Colon (tissue), 2 donors: ENCODE measurements at regions not wholly inside any gene's neighbourhood (a gene's known extent, or its start where the extent isn't known, plus 50 kb on each side); places are given as distances from the start of the nearest gene placed in this dataset.
"Not testable (repeated sequence)": the region's sequence is repeated elsewhere in the genome, so short reads cannot be mapped to it uniquely, and the experiment has no call there.

Source experiments
- FAIRE-seq: peaks from 2 replicates; lab custom pipeline; 2012; peaks lifted over from hg19 to GRCh38; lab: Jason Lieb, UNC
- donor health status: control.
- donor health status: control.

DNA sequence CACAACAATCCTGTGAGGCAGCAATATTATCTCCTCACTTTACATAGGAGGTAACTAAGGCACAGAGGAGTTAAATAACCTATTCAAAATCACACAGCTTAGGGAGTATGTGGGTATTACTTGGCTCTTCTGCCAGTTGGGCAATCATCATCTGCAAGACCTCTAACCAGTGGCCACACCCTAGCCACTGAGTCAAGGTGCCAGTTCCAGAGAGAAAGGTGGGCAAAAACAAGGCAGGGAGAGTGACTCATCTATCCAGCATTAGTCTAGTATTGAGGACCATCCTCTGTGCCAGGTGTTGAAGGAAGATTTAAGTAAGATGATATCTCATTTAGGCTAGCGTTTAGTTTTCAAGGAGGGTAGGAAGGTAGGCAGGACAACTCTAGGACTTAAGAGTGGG is 113.9 kb upstream of the EOLA2 start:
- no peak for FAIRE-seq

DNA sequence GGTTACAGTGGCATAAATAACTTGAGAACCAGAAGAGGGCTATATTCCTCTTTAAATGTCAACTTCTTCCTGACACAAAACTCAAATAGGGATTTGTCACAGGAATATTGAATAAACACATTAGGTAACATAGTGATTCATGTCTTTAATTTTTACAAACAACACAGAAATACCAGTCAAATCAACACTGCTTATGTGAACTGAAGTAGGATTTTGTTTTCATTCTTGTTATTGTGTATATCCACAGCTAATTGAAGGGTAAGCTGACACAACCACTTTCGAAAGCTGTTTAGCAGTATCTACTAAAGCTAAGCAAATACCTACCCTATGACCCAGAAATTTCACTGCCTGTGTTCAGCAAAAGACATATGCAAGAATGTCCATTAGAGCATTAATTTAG is 120.4 kb upstream of the EOLA2 start:
- FAIRE-seq, result no peak

GRCh38 chrX:150060406-150060805 is 122.1 kb upstream of the EOLA2 start:
- no peak for FAIRE-seq

GRCh38 chrX:150062292-150063137 is 124.2 kb upstream of the EOLA2 start:
- no peak for FAIRE-seq

DNA sequence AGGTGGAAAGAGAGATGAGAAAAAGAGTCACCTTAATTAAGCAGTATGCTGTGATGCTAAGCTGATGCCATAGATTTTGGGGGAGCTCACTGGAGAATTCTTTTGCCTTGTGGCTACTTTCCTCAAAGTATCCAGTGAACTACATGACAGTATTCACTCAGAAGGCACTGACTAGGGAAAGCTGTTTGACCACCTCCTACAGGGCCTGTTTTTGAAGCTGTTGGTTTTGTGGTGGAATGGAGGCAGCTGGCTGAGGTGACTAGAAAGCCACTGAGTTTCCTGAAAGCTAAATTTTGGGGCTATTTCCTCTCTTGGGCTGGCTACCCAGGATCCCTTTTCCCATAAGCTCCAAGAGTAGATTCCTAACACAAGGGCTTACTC is 124.8 kb upstream of the EOLA2 start:
- no peak for FAIRE-seq

DNA sequence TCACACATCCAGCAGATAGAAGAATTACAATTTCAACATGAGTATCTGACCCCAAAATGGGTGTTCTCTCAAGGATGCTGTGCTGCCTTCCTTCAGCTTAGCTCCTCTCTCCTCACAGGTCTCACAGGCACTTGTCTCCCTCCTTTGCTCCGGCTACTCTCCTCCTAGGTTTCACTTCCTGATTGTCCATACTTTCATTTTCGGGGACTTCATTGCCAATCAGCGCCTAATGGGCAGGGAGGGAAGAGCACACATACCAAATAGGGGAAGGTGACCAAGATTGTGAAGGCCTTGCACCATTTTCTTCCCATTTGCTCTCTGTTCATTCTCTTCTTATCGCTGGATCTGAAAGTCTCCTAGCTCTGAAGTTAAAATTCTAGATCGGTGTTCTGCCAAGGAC is 125.4 kb upstream of the EOLA2 start:
- no peak for FAIRE-seq

GRCh38 chrX:150074175-150074574 is 135.9 kb upstream of the EOLA2 start:
- FAIRE-seq, result no peak

GRCh38 chrX:150080497-150080896 is 142.2 kb upstream of the EOLA2 start:
- no peak for FAIRE-seq

- FAIRE-seq, result no peak
Measured at GRCh38 chrX:150081076-150081475, 142.8 kb upstream of the EOLA2 start.

DNA sequence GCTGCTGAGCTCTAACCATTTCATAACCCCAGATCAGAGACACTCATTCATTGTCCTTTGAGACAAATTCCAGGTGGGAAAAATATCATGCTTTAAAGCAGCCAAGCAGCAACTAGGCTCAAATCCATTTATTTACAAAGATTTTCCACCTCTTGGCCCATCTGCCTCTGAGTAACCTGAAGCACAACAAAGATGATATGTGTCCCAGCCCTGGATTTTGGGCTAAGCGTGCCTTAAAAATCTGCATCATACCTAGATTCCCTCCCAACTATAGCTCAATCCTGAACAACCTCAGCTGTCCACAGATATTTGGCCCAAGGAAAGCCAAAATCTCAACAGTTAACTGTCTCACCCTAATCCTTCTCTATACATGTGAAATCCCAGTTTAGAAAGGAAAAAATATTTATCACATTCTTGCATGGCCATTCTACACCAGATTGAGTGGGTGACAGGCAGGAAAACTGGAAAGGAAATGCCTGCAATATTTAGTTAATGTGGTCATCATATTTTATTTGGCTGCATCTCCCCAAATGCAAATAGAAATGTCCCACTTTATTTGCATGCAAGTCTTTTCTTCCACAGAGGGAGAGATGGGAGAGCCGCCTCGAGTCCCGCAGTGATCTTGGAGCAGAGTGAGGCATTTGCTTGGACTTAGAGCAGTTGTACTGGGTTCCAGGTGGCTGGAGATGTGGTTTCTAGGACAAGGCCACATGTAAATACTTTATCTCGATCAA is 146.4 kb upstream of the EOLA2 start:
- FAIRE-seq, result no peak

DNA sequence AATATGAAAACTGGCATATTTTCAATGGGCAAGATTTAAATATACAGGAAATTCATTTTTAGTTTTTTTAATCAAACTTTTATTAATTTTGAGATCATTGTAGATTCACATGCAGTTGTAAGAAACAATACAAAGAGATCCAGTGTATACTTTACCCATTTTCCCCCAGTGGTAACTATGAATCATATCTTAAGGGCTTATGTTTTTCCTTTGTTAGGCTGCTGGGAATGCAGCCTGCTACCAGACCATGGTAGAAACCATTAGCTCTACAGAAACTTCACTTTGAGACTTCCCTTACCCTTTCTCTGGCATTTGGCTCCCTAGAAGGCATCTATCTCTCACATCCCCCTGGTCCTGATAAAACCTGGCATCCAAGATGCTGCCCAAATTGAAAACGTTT is 147.6 kb upstream of the EOLA2 start:
- FAIRE-seq, result no peak

DNA sequence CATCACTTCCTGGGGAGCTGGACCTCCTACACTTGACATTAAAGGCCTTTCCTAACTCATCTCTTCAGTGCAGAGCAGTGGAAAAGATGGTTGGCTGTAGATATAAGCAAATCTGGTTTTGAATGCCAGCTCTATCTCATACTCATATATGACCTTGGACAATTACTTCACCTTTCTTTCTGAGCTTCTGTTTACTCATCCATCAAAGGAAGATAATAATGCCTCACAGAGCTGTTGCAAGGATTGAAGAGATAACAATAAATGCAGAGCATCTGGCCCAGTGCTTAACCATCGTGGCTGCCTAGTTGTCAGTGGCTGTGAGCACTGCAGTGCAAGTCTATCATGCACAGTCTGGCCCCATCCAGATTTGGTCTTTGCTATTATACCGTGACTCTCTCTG is 148.1 kb upstream of the EOLA2 start:
- FAIRE-seq, result no peak

DNA sequence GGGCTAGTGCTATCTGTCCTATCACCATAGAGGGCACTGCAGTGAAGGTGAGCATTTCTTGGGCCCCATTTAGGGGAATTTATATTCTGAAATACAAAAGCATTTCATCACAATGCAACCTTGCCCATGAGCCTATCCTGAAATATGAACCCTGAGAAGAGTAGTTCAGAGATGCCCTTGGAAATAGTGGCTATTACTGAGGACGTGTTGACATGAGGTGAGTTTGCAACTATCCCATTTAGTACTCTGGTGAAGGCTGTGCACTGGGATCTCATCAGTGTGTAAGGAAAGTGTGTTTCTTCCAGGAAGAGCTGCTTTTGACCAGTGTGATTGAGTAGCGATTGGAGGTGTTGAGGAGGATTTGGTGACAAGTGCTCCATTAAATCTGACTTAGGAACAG is 149.3 kb upstream of the EOLA2 start:
- FAIRE-seq, result no peak

DNA sequence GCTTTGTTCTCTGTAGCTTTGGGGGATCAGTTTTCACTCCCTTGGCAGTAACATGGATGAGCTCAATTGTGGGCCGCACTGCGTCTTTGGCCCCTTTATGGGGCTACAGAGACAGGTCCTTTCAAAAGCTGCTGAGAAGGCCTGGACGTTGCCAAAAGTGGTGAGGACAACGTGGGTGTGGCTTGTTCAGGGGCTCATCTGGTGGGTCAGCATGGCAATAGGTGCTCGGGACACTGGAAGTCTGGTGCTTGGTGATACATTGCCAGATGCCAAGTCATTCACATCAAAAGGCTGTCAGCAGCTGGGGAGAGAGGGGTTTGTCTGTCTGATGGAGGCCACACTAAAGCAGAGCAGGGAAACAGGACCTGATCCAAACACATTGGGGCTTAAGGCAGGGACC is 149.8 kb upstream of the EOLA2 start:
- no peak for FAIRE-seq

DNA sequence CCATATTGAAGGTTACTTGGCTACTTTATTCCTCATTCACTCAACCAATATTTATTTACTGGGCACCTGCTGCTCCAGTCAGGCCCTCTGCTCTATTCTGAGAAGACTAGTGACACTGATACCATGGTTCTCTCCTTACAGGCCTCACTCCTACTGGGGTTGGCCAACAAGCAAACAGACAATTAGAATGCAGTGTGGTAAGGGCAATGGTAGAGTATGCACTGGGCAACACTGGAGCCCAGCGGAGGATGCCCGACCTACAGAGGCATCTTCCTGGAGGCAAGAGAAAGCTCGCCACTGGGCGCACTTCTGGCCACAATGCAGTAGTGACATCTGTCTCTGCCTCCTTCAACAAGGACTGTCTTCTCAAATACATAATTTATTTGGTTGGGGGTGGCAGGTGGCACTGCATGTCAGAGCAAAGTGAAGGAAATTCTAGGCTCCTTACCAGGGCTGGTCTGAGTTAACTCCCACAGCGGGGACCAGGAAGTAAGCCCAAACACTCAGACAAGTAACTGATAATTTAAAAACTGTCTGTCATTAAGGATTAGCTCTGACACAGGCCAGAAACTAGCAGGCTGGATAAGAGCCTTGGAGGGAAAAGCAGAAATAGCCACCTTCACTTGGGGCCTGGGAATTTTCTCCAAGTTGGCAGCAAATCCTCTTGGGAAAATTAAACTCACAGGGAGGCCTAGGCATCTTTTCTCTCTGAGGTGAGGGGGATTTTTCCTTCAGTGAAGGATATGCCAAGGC is 150.7 kb upstream of the EOLA2 start:
- FAIRE-seq, result no peak

GRCh38 chrX:150091300-150091699 is 153.0 kb upstream of the EOLA2 start:
- FAIRE-seq, result not testable (repeated sequence)

DNA sequence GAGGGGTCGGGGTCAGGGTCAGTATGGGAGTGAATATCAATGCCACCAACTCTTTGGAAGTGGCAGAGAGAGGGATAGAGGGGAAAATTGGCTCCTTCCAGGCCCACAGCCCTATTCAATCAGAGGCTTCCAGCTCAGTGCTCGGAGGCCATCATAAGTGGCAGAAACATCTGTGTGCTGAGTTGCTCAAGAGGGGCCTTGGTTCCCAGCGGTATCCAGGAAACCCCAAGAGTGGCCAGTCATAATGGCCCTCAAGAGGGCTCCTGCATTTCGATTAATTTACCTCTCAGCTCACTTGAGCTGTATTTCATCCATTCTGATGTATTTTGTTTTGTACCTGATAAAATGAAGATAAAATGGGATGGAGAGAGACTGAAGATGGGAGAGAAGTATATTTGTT is 154.3 kb upstream of the EOLA2 start:
- FAIRE-seq, result no peak

- no peak for FAIRE-seq
Measured at GRCh38 chrX:150094375-150094774, 156.1 kb upstream of the EOLA2 start.

DNA sequence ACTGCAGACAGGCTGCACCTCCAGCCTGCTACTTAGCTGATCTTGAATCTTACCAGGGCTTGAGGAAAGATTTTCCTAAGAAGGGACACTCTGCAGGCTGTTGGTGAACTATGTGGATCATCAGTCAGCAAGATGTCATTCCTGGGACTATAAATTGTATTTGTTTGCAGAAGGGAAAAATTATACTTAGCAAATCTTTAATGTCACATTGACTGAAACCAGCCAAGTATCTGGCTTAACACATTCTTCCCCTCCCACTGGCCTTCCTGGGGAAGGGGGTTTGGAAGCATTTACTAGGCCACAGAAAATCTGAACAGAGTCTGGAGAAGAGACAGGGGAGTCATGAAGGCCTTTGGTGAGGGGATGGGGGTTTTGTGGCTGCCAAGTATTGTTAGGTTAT is 156.7 kb upstream of the EOLA2 start:
- no peak for FAIRE-seq

DNA sequence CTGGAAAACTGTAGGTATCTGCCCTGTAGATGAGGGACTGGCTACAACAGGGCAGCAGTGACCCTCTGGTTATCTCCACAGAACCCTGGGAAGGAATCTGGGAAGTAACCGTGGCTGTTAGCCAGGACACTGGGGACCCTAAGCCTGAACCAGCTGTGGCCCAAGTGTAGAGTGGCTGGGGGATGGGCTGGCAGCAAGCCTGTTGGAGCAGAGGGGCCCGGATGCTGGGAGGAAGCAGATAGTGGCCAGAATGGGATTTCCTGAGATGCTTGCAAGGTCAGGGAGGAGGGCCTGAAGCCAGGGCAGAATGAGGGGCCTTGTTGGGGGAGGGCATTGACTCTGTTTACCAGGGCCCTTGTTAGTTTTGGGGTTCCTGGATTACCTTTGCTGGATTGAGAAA is 161.0 kb upstream of the EOLA2 start:
- no peak for FAIRE-seq

GRCh38 chrX:150100261-150100660 is 162.0 kb upstream of the EOLA2 start:
- no peak for FAIRE-seq

GRCh38 chrX:150118476-150118875 is 180.2 kb upstream of the EOLA2 start:
- FAIRE-seq, result no peak

DNA sequence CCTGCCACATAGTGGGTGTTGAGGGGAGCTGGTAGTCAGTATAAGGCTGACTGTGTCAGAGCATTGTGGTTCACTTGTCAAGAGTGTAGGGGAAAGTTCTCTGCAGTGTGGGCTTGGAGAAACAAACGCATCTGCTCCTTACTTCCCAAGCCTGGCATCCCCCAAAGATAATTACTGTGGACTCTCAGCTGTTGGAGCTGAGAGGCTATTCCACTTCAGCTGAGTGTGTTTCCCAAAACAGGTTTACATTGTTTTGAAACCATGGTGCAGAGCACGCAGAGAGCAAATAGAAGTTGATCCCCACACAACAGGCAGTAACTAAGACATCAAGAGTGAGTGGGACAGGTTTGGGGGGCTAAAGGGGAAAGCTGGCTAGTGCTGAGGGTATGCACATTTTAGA is 181.0 kb upstream of the EOLA2 start:
- no peak for FAIRE-seq
